Activated CD8-positive, alpha-beta memory T cell treated with anti-CD3 and anti-CD28 coated beads for 36 hours (primary cell): ENCODE measurements at regions not wholly inside any gene's neighbourhood (a gene's known extent, or its start where the extent isn't known, plus 50 kb on each side); places are given as distances from the start of the nearest gene placed in this dataset.

Experiments used
- CTCF ChIA-PET: fragments of 350-600 bp; sonication (Branson Sonifier 250); formaldehyde crosslinking; loops from one replicate; lab custom pipeline; 2021; ENCODE audit warnings: antibody characterized with exemption; lab: Charles Lee
- POLR2A ChIA-PET: fragments of 350-600 bp; sonication (Branson Sonifier 250); formaldehyde crosslinking; loops from one replicate; lab custom pipeline; 2021; ENCODE audit warnings: antibody characterized with exemption; lab: Charles Lee

- CTCF ChIA-PET = no interaction called here
- POLR2A ChIA-PET = no interaction called here
Measured at GRCh38 chr20:60867589-60867988, 384.5 kb upstream of the CDH4 start.

DNA sequence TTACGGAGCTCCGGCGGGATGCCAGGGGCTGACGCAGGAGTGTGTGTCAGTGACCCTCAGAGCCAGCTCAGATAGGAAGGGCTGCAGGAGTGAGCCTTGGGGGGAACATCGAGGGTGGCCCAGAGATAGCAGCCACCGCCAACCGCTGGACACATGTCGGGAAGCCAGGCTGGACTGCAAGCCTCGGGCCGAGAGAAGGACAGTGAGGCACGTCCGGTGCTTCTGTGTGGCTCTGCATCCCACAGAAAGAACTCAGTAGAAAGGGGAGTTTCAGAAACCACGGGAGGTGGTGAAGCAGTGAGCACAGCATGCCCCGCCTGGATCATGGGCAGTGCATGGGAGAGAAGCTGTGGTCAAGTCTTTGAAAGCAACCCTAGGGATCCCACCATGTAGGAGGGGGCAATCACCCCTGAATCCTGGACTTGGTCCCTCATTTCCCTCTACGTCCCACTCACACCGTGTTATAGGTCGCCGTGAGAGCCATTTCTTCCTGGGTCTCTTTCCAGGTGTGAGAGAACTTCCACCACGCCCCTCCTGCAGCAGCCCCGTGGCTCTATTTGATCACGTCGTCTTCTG, 383.7 kb upstream of the CDH4 start:
- ChIA-PET CTCF (no interaction called here), POLR2A (no interaction called here)

DNA sequence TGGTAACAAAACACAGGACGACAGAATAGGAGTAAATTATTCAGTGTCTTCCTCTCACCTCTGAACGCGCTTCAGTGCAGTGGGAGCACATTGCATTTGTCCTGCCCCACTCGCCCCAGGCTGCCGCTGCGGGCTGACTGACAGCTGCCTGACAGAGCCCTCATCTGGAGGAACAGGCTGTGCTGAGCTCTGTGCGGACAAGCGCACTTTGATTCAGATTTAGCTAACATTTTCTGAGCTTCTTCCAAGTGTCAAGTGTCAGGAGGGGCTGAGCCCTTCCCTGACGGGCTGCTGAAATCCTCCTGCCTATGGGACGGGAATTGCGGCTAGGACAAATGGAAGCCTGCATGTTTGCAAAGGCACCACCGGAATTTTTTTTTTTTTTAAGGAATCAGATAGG, 383.0 kb upstream of the CDH4 start:
- ChIA-PET CTCF (no interaction called here), POLR2A (no interaction called here)

GRCh38 chr20:60869625-60870024, 382.4 kb upstream of the CDH4 start:
- POLR2A ChIA-PET = no interaction called here
- CTCF ChIA-PET = no interaction called here

GRCh38 chr20:60870040-60870439, 382.0 kb upstream of the CDH4 start:
- CTCF ChIA-PET = no interaction called here
- POLR2A ChIA-PET = no interaction called here

- CTCF ChIA-PET = no interaction called here
- POLR2A ChIA-PET = no interaction called here
Measured at GRCh38 chr20:60872224-60872623, 379.8 kb upstream of the CDH4 start.

GRCh38 chr20:60877071-60877857, 374.8 kb upstream of the CDH4 start:
- CTCF ChIA-PET = no interaction called here
- POLR2A ChIA-PET = no interaction called here

GRCh38 chr20:60882836-60883235, 369.2 kb upstream of the CDH4 start:
- ChIA-PET CTCF (no interaction called here), POLR2A (no interaction called here)

DNA sequence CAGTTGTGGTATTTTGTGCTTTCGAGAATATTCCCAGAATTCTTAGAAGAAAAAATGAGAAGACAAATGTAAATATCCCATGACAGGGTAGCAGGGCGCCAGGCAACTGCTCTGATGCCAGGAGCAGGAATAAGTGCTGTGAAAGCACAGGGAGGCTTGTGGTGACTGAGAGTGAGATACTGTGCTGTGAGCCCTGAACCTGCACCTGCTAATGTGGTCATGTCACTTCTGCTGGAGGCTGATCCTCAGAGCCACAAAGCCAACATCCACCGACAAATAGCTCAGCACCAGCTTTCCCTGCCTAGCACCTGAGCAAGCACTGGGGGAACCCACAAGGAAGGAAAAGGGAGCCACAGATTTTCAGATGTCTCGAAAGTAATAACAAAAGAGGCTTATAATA, 368.6 kb upstream of the CDH4 start:
- CTCF ChIA-PET = no interaction called here
- POLR2A ChIA-PET = no interaction called here

DNA sequence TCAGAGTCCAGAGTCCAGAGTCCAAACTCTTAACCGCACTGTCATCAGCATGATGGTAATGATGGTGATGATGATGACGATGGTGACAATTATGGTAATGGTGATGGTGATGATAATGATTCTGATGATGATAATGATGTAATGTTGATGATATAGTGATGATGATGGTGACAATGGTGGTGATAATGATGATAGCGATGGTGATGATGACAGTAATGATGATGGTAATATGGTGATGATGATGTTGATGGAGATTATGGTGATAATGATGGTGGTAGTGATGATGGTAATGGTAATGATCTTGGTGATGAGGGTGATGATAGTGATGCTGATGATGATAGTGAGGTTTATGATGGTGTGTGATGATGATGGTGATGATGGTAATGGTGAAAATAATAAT, 367.8 kb upstream of the CDH4 start:
- CTCF ChIA-PET = no interaction called here
- POLR2A ChIA-PET = no interaction called here

- CTCF ChIA-PET = no interaction called here
- POLR2A ChIA-PET = no interaction called here
Measured at GRCh38 chr20:60888771-60889170, 363.3 kb upstream of the CDH4 start.

- ChIA-PET CTCF (no interaction called here), POLR2A (no interaction called here)
Measured at GRCh38 chr20:60892095-60892813, 359.8 kb upstream of the CDH4 start.

DNA sequence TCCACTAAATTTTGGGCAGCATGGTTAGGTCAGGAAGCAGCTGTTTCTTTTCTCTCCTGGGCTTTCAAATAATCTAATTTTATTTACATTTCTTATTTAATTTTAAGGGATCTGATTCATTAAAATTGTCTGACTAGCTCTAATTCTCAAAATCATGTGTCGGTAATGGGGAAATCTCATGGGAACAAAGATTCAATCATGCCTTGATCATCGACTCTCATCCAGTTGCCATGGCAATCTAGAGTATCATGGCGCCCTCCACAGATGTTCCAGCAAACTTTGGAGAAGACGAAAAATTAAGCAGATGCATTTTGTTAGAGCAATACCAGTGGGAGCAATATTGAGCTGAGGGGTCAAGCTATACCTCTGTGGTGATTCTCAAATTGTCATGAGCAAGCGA, 358.0 kb upstream of the CDH4 start:
- ChIA-PET CTCF (no interaction called here), POLR2A (no interaction called here)

- ChIA-PET POLR2A (no interaction called here), CTCF (no interaction called here)
Measured at GRCh38 chr20:60895363-60896079, 356.5 kb upstream of the CDH4 start.

GRCh38 chr20:60897976-60898375, 354.1 kb upstream of the CDH4 start:
- ChIA-PET CTCF (no interaction called here), POLR2A (no interaction called here)

DNA sequence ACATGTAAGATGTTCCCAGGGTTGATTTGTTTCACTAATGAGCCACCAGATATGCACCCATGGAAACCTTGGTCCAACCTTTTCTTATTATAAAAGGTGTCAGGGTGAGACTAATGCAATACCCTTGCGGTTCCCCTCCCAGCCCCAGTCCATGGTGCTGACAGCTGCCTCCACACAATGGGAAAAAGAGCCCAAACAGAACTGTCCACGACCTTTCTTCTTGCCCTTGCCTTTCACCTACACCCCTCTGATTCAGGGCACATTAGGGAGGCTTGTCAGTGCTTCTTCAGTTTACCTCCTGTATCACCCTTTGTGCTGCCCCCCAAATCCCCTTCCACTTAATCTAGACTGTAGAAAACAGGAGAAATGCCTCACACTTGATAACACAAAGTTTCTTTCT, 352.7 kb upstream of the CDH4 start:
- ChIA-PET CTCF (no interaction called here), POLR2A (no interaction called here)

- POLR2A ChIA-PET = no interaction called here
- CTCF ChIA-PET = no interaction called here
Measured at GRCh38 chr20:60900618-60901017, 351.4 kb upstream of the CDH4 start.

DNA sequence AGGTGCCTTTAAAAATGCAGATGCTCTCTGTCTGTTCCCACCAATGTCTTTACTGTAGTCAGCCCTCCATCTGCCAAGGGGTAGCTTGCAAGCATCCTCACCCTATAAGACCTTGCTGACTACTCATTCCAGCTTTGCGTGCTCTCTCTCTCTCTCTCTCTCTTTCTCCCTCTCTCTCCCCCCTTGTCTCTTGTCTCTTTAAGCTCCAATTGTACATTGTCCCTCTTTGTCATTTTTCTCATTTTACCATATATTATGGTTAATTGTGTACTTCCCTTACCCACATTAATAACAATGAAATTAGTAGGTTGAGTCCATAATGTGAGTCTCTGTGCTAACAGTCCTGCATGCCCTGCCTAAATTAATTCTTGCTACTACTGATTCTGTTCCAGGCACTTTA, 350.2 kb upstream of the CDH4 start:
- POLR2A ChIA-PET = no interaction called here
- CTCF ChIA-PET = no interaction called here

DNA sequence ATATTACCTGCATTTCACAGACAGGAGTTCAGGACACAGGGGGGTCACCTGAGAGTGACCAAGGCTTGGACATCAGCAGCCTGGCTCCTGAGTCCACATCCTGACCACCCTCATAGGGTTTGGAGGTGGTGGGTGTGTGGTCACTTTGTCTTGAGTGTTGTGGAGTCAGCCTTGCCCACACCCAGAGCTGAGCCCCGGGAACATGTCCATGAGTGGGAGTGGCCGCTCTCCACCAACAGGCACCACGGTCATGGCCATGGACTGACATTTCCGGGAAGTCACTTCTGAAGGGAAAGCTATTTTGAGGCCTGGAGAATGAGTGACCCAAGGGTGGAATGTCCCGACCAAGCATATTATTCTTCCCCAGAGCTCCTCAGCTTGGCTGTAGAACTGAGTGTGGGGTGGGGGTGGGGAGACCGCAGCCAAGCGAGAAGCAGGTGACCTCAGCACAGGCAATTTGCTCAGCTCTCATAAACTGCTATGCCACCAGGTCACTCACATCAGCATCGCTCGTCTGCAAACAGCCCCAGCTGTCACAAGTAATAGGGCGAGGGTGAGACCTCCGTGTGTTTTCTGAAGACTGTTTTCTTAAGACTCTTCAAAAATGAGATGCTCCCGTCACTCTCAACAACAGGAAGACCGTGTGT, 348.6 kb upstream of the CDH4 start:
- POLR2A ChIA-PET = no interaction called here
- CTCF ChIA-PET = no interaction called here

DNA sequence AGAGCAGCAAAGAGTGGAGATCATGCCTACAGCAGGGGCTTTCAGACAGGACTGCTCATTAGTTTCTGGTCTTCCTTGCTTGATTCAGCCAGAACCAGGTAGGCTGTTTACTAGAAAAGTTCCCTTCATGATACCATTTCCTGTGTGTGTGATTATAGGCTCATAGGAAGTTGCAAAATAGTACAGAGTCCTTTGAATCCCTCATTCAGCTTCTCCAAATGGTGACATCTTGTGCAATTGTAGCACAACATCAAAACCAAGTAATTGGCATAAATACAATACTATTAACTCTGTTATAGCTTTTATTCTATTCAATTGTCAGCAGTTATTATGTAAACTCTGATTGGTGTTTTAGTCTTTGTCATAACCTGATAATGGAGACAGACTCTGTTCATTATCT, 347.3 kb upstream of the CDH4 start:
- ChIA-PET CTCF (no interaction called here), POLR2A (no interaction called here)
